OCI-LY7 (cell line): ENCODE measurements at regions not wholly inside any gene's neighbourhood (a gene's known extent, or its start where the extent isn't known, plus 50 kb on each side); places are given as distances from the start of the nearest gene placed in this dataset.

ENCODE experiments used
- BruUV-seq: library from RNA; stranded (reverse); fragments of 400-500 nt; replicated peaks from 2 replicates; lab custom pipeline; 2021; lab: Mats Ljungman, UMichigan
- CTCF ChIA-PET: fragments of 300-600 bp; sonication (Branson Sonifier 250); formaldehyde crosslinking; loops from one replicate; lab custom pipeline; 2022; ENCODE audit warnings: antibody characterized with exemption; ENCODE audit not compliant: unreplicated experiment; lab: Charles Lee
- POLR2A ChIA-PET: fragments of 300-600 bp; sonication (Branson Sonifier 250); formaldehyde crosslinking; loops from one replicate; lab custom pipeline; 2022; ENCODE audit warnings: antibody characterized with exemption; lab: Charles Lee
- DNase-seq: peaks from one replicate; pipeline ENCODE4 v3.0.0-alpha.2; 2015; ENCODE audit warnings: low spot score
- H2AFZ ChIP-seq: fragments of 200-600 bp; sonication (generic), shearing (Covaris generic); 2 replicates; pipeline ENCODE4 v1.6.1; 2014; ENCODE audit warnings: mild to moderate bottlenecking, antibody characterized with exemption, low read length, moderate library complexity
- H3K27ac ChIP-seq: fragments of 200-600 bp; sonication (generic); 2 replicates; pipeline ENCODE4 v1.5.1; 2014; ENCODE audit warnings: mixed run types, low read depth, mild to moderate bottlenecking, moderate library complexity, low read length, inconsistent platforms; ENCODE audit not compliant: poor library complexity, severe bottlenecking
- H3K36me3 ChIP-seq: fragments of 200-600 bp; sonication (generic); 2 replicates; pipeline ENCODE4 v1.6.1; 2014; ENCODE audit warnings: mild to moderate bottlenecking, antibody characterized with exemption, low read length, moderate library complexity, mixed read lengths; ENCODE audit not compliant: insufficient read depth
- H3K4me1 ChIP-seq: fragments of 200-600 bp; sonication (generic); 2 replicates; pipeline ENCODE4 v1.5.1; 2014; ENCODE audit warnings: mild to moderate bottlenecking, low read length; ENCODE audit not compliant: insufficient read depth, poor library complexity, severe bottlenecking
- H3K4me2 ChIP-seq: fragments of 200-600 bp; sonication (generic); 2 replicates; pipeline ENCODE4 v1.6.1; 2014; ENCODE audit warnings: mild to moderate bottlenecking, low read length
- H3K4me3 ChIP-seq: fragments of 200-600 bp; sonication (generic); 2 replicates; pipeline ENCODE4 v1.5.1; 2014; ENCODE audit warnings: mild to moderate bottlenecking, low read depth, low read length; ENCODE audit not compliant: poor library complexity, severe bottlenecking
- H3K79me2 ChIP-seq: fragments of 200-600 bp; sonication (generic); 2 replicates; pipeline ENCODE4 v1.6.1; 2016; ENCODE audit warnings: low read depth, mild to moderate bottlenecking, low read length, moderate library complexity, mixed read lengths; ENCODE audit not compliant: insufficient read depth
- H3K9me2 ChIP-seq: fragments of 200-600 bp; sonication (generic); 2 replicates; pipeline ENCODE4 v1.6.1; 2016; ENCODE audit warnings: mild to moderate bottlenecking, low read length, mixed read lengths; ENCODE audit not compliant: insufficient read depth
- H3K9me3 ChIP-seq: fragments of 200-600 bp; sonication (generic); 2 replicates; pipeline ENCODE4 v1.6.1; 2014; ENCODE audit warnings: mild to moderate bottlenecking, mixed run types, low read length, mixed read lengths
- H4K20me1 ChIP-seq: fragments of 200-600 bp; sonication (generic); 2 replicates; pipeline ENCODE4 v1.6.1; 2014; ENCODE audit warnings: mild to moderate bottlenecking, antibody characterized with exemption, low read length, moderate library complexity, mixed read lengths; ENCODE audit not compliant: insufficient read depth
- CTCF ChIP-seq: fragments of 200-600 bp; sonication (generic); conservative IDR thresholded peaks from 2 replicates; pipeline ENCODE4 v1.5.1; 2014; ENCODE audit warnings: mild to moderate bottlenecking, antibody characterized with exemption, low read length, moderate library complexity, mixed read lengths
- EZH2phosphoT487 ChIP-seq: fragments of 200-600 bp; sonication (generic); IDR thresholded peaks from 2 replicates; pipeline ENCODE4 v1.6.1; 2018; ENCODE audit warnings: low read depth, borderline replicate concordance, mild to moderate bottlenecking, mixed run types, antibody characterized with exemption, low read length, moderate library complexity, mixed read lengths
- intact Hi-C: fragments of 100-400 bp; cut with micrococcal nuclease; formaldehyde crosslinking; loops from one replicate; pipeline ENCODE4 v1.10.0; 2022; ENCODE audit not compliant: unreplicated experiment

GRCh38 chr4:146004730-146005129 is 66.1 kb upstream of the ZNF827 start:
- POLR2A ChIA-PET, result interaction anchor here (0.6 kb wide), 1 partner anchor 27 kb away, joined by 4 read pairs; no protein-coding TSS in a partner anchor
- TF ChIP-seq EZH2phosphoT487, result no peak
- TF ChIP-seq CTCF, result no peak
- Histone ChIP-seq H3K27ac (no peak overlapping the region), H2AFZ (0 out of 2 replicates have a peak overlapping the region, but pooled peaks have one; percentile 19), H4K20me1 (no peaks in the 10 kb centered on the region), H3K9me2 (no peaks in the 10 kb centered on the region), H3K36me3 (no peaks in the 10 kb centered on the region; the same call in 1 of the 2 replicates), H3K4me2 (no peak overlapping the region), H3K4me1 (no peaks in the 10 kb centered on the region), H3K4me3 (no peak overlapping the region), H3K79me2 (no peaks in the 10 kb centered on the region), H3K9me3 (peaks cover 11% of the 10 kb centered on the region; the same call in 1 of the 2 replicates)
- CTCF ChIA-PET, result interaction anchor here (0.6 kb wide), 1 partner anchor 46 kb away, joined by 3 read pairs; no protein-coding TSS in a partner anchor
- intact Hi-C loops, result no loop called here
- no TSS peak for BruUV-seq
- DNase-seq, result no peak

GRCh38 chr4:145988628-145989027 is 50.0 kb upstream of the ZNF827 start:
- Histone ChIP-seq H2AFZ (0 out of 2 replicates have a peak overlapping the region, but pooled peaks have one; percentile 38), H3K36me3 (no peaks in the 10 kb centered on the region), H4K20me1 (no peaks in the 10 kb centered on the region), H3K4me3 (no peak overlapping the region), H3K9me2 (no peaks in the 10 kb centered on the region), H3K4me1 (no peaks in the 10 kb centered on the region), H3K9me3 (no peaks in the 10 kb centered on the region), H3K4me2 (no peak overlapping the region), H3K79me2 (no peaks in the 10 kb centered on the region), H3K27ac (no peak overlapping the region)
- BruUV-seq, result no TSS peak
- intact Hi-C loops, result no loop called here
- CTCF ChIA-PET, result no interaction called here
- no peak for DNase-seq
- POLR2A ChIA-PET, result no interaction called here
- no peak for TF ChIP-seq EZH2phosphoT487
- TF ChIP-seq CTCF, result no peak
